HUES48 (cell line): ENCODE measurements at regions not wholly inside any gene's neighbourhood (a gene's known extent, or its start where the extent isn't known, plus 50 kb on each side); places are given as distances from the start of the nearest gene placed in this dataset.

Experiments used
- H3K27ac ChIP-seq: one replicate; pipeline ENCODE4 v1.7.0; 2013; ENCODE audit warnings: low read depth, low read length, inconsistent platforms
- H3K27me3 ChIP-seq: 2 replicates; pipeline ENCODE4 v1.6.1; 2013; ENCODE audit warnings: mild to moderate bottlenecking, low read length; ENCODE audit not compliant: control insufficient read depth, insufficient read depth
- H3K36me3 ChIP-seq: 2 replicates; pipeline ENCODE4 v1.6.1; 2013; ENCODE audit warnings: low read length; ENCODE audit not compliant: control insufficient read depth, insufficient read depth
- H3K4me1 ChIP-seq: 2 replicates; pipeline ENCODE4 v1.6.1; 2013; ENCODE audit warnings: mild to moderate bottlenecking, low read length; ENCODE audit not compliant: control insufficient read depth, insufficient read depth
- H3K4me3 ChIP-seq: 2 replicates; pipeline ENCODE4 v1.5.1; 2013; ENCODE audit warnings: mild to moderate bottlenecking, low read depth, low read length
- H3K9ac ChIP-seq: 2 replicates; pipeline ENCODE4 v1.6.1; 2013; ENCODE audit warnings: mild to moderate bottlenecking, low read depth, low read length, moderate library complexity
- H3K9me3 ChIP-seq: 2 replicates; pipeline ENCODE4 v1.6.1; 2013; ENCODE audit warnings: low read length; ENCODE audit not compliant: control insufficient read depth, insufficient read depth

DNA sequence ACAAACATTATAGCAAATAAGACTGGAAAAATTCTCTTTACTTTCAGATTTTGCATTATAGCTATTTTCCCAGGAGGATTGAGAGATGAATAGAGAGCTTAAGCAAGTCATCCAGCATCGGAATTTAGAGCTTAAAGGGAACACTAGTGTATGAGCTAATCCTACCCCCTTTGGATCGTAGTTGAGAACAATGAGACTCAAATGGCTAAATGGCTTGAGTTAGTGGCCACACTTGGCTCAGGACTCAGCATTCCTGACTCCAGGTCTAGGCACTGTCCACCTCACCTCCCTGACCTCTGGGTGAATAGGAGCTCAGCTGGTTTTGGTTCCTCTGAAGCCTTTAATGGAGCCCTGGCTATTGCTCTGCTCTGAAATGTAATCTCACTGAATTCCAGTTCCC is 97.5 kb upstream of the CXCR4 start:
- no peaks in the 10 kb centered on the region for H3K27me3 ChIP-seq
- H3K27ac ChIP-seq, result no peak overlapping the region
- H3K4me1 ChIP-seq, result no peaks in the 10 kb centered on the region

DNA sequence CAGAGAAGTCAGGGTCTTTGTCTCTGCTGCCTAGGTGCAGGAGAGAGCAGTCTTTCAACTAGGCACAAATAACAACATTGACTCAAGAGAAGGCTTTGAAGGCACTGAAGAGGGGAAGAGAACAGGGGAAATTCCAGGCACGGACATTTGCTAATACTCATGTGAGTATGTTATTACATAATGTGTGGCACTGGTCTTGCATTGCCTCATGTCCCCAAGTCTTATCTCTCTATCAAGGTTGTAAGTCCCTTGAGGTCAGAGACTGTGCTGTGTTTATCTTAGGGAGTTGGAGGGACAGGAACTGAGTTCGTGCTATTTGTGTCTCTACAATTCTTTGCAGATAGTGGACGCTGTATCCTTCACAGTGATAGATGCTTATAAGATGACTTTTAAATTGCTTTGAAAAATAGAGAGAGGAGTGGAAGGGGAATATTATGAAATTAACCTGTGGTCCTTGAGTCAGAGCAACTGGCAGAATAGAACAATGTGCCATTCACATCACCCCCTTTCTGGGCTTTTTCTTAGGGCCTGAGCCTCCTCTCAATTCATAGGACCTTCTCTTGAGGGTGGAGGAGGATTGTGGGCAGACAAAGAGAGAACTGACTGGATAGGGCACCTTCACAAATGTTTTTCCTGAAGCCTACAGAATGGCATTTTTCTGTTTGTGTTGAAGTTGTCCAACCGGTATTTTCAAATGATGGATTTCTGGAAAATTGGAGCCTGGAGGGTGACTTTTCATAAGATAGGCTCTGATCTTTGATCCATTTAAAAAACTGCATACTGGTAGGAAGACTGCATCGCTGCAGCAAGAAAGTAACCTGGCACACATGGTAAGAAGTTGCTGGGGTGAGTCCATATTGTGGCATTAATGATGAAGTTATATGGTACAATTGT is 96.6 kb upstream of the CXCR4 start:
- Histone ChIP-seq H3K9me3 (no peaks in the 10 kb centered on the region), H3K4me1 (no peaks in the 10 kb centered on the region), H3K4me3 (no peak overlapping the region), H3K36me3 (no peaks in the 10 kb centered on the region), H3K27ac (no peak overlapping the region), H3K9ac (no peak overlapping the region), H3K27me3 (no peaks in the 10 kb centered on the region)

More for the DNA sequence above, 97.5 kb upstream of the CXCR4 start:
- no peaks in the 10 kb centered on the region for H3K9me3 ChIP-seq
- H3K36me3 ChIP-seq, result no peaks in the 10 kb centered on the region
- H3K9ac ChIP-seq, result no peak overlapping the region
- H3K4me3 ChIP-seq, result no peak overlapping the region

DNA sequence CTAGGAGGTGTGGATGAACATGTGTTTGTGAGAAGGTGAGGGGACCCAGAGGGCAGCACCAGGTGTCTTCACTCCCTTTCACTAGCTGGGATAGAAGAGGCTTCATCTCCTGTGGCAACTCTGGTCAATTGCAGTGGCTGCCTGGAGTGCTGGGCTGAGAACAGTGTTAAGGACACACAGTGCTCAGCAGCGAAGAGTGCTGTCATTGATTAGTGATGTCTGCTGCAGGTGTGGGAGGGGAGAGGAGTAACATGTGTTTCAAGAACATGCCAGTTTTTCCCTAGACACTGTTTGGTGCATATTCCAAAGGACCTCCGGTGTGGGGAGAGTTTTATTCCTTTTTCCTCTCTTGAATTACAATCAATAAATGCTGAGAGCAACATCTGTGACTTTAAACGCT is 95.9 kb upstream of the CXCR4 start:
- no peak overlapping the region for H3K9ac ChIP-seq
- H3K4me3 ChIP-seq, result no peak overlapping the region
- H3K4me1 ChIP-seq, result no peaks in the 10 kb centered on the region
- no peaks in the 10 kb centered on the region for H3K9me3 ChIP-seq
- no peaks in the 10 kb centered on the region for H3K36me3 ChIP-seq
- no peak overlapping the region for H3K27ac ChIP-seq
- no peaks in the 10 kb centered on the region for H3K27me3 ChIP-seq

DNA sequence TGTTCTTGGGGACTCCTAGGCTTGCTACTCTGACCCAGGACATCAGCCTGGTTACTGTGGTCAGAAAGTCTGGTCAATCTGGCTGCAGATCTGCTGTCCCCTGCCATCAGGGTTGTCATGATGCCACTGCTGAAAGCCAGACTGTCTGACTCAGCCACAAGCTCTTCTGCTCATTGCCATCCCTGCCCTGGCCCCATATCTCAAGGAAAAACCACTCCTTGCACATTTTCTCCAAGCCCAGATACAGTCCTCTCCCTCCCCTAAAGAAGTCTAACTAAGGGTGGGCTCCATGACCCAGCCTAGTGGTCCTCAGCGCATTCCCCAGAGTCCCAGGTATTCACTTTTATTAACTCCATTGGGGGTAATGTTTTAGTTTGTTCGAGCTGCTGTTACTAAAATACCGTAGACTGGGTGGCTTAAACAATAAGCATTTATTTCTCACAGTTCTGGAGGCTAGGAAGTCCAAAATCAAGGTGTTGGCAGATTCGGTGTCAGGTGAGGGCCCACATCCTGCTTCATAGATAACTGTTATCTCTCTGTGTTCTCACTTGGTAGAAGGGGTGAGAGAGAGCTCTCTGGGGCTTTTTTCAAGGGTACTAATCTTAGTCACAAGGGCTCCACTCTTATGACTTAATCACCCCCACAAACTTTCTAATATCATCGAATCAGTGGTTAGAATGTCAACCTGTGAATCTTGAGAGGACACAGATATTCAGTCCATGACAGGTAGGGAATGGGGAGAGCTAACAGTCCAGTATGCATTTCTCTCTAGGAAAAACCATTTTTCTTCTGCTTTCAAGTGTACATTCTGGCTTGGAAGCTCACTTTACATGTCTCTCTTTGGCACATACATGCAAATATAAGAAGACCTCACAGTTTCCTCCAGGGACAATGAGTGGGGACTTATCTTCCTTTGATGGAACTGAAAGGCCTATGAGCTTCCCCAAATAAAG is 94.8 kb upstream of the CXCR4 start:
- H3K9me3 ChIP-seq, result no peaks in the 10 kb centered on the region
- H3K27ac ChIP-seq, result no peak overlapping the region
- no peaks in the 10 kb centered on the region for H3K4me1 ChIP-seq
- no peak overlapping the region for H3K9ac ChIP-seq
- no peak overlapping the region for H3K4me3 ChIP-seq
- H3K27me3 ChIP-seq, result no peaks in the 10 kb centered on the region
- H3K36me3 ChIP-seq, result no peaks in the 10 kb centered on the region

DNA sequence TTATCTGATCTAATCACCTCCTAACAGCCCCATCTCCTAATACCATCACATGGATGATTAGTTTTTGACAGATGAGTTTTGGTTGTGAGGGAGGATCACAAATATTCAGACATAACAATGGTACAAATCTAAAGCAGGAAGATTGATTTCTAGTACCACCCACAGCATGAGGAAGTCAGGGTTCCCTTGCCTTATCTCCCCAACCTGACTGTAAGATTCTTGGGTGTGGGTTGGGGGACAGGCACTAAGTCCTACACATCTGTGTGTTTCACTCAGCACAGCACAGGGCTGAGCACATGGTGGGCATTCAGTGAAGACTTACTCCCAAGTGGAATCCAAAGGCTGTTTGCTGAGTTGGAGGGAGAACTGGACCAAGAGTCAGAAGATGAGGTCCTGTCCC is 93.8 kb upstream of the CXCR4 start:
- no peaks in the 10 kb centered on the region for H3K27me3 ChIP-seq
- no peak overlapping the region for H3K4me3 ChIP-seq
- H3K36me3 ChIP-seq, result no peaks in the 10 kb centered on the region
- no peaks in the 10 kb centered on the region for H3K9me3 ChIP-seq
- no peak overlapping the region for H3K9ac ChIP-seq
- H3K27ac ChIP-seq, result no peak overlapping the region
- H3K4me1 ChIP-seq, result no peaks in the 10 kb centered on the region

DNA sequence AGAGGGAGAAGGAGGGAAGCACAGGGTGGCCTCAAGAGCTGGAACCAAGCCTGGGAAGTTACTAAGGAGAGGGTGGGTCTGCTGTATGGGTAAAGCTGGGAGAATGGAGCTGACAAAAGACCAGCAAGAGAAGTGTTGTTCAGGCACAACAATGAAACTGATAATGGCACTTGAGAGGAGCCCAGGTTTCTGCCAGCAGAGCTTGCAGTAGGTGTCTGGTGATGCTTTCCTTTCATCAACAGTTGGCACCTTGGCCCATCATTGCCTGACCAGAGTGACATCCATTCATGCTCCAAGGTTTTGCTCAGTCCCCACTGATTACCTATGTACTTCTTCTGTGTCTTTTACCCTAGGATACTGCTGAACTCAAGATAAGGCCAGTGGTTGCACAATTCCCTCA is 92.9 kb upstream of the CXCR4 start:
- H3K36me3 ChIP-seq, result no peaks in the 10 kb centered on the region
- H3K9ac ChIP-seq, result no peak overlapping the region
- H3K4me3 ChIP-seq, result no peak overlapping the region
- H3K4me1 ChIP-seq, result no peaks in the 10 kb centered on the region
- no peaks in the 10 kb centered on the region for H3K27me3 ChIP-seq
- H3K27ac ChIP-seq, result no peak overlapping the region
- no peaks in the 10 kb centered on the region for H3K9me3 ChIP-seq

DNA sequence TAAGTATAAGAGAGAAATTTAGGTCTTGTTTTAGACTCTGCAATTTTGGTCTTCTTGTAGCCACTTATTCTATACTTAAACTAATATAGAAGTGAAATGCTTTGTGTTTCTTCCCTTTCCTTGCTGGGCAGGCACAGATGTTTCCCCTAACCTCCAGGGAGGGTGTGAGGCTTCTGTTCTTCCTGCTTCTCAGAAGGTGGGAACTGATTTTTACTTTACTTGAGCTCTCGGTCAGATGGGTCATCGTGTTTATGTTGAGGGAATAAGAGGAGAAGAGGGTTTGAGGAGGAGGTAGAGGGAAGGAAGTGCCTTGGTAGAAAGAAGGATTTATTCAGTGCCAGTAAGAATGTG is 92.5 kb upstream of the CXCR4 start:
- H3K27ac ChIP-seq, result no peak overlapping the region

DNA sequence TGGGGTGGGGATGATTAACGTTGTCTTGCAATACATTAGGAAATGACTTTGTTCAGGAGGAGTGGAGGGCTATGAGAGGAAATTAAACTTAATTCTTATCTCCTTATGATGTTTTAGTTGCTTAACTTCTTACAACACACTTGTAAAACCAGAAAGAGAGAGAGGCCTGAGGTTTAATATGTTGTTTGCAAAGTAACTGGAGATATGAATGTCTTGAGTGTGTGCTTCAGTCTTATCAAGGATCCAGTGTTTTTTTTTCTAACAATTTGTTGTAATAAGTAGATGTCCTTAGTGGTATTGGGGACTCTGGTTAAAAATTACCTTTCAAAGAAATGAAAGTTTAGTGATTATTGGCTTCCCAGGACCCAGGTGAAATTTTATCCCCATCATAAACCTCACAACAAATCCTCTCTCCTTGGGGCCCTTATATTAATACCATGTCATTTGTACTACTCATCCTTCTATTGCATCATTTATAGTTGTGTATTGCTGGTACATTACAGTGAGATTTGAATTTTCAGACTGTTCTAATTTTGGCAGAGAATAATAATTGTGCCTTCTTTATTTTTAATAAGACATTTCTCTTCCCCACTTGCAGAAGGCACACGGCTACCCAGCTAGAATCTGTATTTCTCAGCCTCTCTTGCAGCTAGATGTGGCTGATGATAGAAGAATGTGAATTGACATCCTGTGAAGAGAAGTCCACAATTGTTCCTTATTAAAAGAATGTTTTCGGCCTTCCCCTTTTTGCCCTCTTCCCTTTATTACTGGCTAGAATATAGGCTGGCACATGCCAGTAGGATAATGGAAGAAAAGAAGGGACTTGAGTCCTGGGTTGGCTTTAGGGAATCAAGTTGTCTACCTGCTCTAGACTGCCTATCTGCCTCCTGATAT is 91.9 kb upstream of the CXCR4 start:
- Histone ChIP-seq H3K27ac (no peak overlapping the region), H3K4me3 (no peak overlapping the region), H3K36me3 (no peaks in the 10 kb centered on the region), H3K27me3 (no peaks in the 10 kb centered on the region), H3K9me3 (no peaks in the 10 kb centered on the region), H3K4me1 (no peaks in the 10 kb centered on the region), H3K9ac (no peak overlapping the region)

More for the DNA sequence above, 92.5 kb upstream of the CXCR4 start:
- Histone ChIP-seq H3K27me3 (no peaks in the 10 kb centered on the region), H3K4me3 (no peak overlapping the region), H3K9me3 (no peaks in the 10 kb centered on the region), H3K4me1 (no peaks in the 10 kb centered on the region), H3K9ac (no peak overlapping the region), H3K36me3 (no peaks in the 10 kb centered on the region)

DNA sequence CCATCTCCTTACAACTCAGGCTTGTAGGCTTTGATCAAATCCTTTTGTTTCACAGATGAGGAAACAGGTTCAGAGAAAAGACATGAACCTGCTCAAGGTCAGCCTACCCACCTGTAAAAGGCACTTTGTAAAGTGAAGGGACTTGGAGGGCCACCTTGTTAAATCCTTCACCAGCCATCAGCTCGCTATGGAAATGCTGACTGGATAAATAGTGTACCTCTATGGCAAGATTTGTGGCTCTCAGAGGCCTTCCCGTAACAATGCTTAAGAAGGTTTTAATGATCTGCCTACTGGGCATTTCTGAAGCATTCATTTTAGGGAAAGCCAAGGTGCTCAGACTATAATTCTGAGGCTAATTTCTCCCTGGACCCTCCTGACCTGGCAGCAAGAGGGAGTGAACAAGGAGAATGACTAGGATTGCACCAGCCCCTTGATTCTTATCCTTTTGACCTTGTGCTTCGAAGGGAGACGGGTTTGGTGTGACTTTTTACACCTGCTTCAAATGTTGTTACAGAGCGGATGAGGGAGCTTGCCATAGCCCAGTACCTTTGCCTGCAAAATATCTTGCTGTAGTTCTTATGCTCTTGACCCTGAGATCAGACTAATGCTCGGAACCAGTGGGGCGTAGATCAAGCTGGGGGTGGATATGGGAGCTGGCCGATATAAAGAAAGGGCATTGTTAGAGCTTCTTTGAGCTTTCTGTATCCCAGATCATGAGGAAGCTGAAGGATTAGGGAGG is 90.9 kb upstream of the CXCR4 start:
- Histone ChIP-seq H3K9ac (no peak overlapping the region), H3K4me3 (no peak overlapping the region), H3K27me3 (no peaks in the 10 kb centered on the region), H3K4me1 (no peaks in the 10 kb centered on the region), H3K36me3 (no peaks in the 10 kb centered on the region), H3K9me3 (no peaks in the 10 kb centered on the region), H3K27ac (no peak overlapping the region)

DNA sequence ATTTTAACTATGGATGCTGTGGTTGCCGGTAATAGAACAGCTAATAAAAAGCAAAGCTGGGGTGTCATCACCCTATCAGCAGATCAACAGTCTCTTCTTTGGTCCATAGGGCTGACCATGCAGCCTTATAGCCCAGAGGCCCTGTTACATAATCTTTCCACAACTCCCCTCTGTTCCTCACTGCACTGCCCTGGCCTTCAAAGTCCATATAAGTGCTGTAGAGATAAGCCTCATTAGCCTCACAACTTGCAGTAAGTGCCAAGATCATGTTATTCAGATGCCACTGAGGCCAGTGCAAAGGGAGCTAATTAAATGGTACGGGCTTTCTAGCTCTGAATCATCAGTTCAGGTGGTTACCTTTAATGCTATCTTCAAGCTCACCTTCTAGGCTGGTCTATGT is 89.7 kb upstream of the CXCR4 start:
- H3K9me3 ChIP-seq, result no peaks in the 10 kb centered on the region
- H3K27me3 ChIP-seq, result no peaks in the 10 kb centered on the region
- H3K4me3 ChIP-seq, result no peak overlapping the region
- no peaks in the 10 kb centered on the region for H3K4me1 ChIP-seq
- no peak overlapping the region for H3K9ac ChIP-seq
- no peaks in the 10 kb centered on the region for H3K36me3 ChIP-seq
- no peak overlapping the region for H3K27ac ChIP-seq
